ENCODE measurements at regions not wholly inside any gene's neighbourhood (a gene's known extent, or its start where the extent isn't known, plus 50 kb on each side); places are given as distances from the start of the nearest gene placed in this dataset.
"Not testable (repeated sequence)": the region's sequence is repeated elsewhere in the genome, so short reads cannot be mapped to it uniquely, and the experiment has no call there.

GRCh38 chrY:20891440-20892160, 135.7 kb downstream of the RPS4Y2 start:
- no peak for DNase-seq (ENCODE audit: low read depth in 3 of 3)

GRCh38 chrY:20925350-20926091, 169.6 kb downstream of the RPS4Y2 start:
- DNase-seq (ENCODE audit: low read depth in 3 of 3), result not testable (repeated sequence)

- no peak for DNase-seq (ENCODE audit: low read depth in 3 of 3)
Measured at GRCh38 chrY:20929691-20930342, 173.9 kb downstream of the RPS4Y2 start.

GRCh38 chrY:20936709-20937251, 180.9 kb downstream of the RPS4Y2 start:
- DNase-seq (ENCODE audit: low read depth in 3 of 3), result not testable (repeated sequence)

- DNase-seq (ENCODE audit: low read depth in 3 of 3), result no peak
Measured at GRCh38 chrY:20961512-20961911, 205.6 kb downstream of the RPS4Y2 start.

- no peak for DNase-seq (ENCODE audit: low read depth in 3 of 3)
Measured at GRCh38 chrY:20967828-20968227, 211.9 kb downstream of the RPS4Y2 start.

GRCh38 chrY:20968237-20968636, 212.3 kb downstream of the RPS4Y2 start:
- no peak for DNase-seq (ENCODE audit: low read depth in 3 of 3)

- DNase-seq (ENCODE audit: low read depth in 3 of 3), result no peak
Measured at GRCh38 chrY:20971371-20971770, 215.5 kb downstream of the RPS4Y2 start.

- DNase-seq (ENCODE audit: low read depth in 3 of 3), result no peak
Measured at GRCh38 chrY:20986037-20986436, 230.1 kb downstream of the RPS4Y2 start.

- no peak for DNase-seq (ENCODE audit: low read depth in 3 of 3)
Measured at GRCh38 chrY:20990123-20990522, 234.2 kb downstream of the RPS4Y2 start.

- no peak for DNase-seq (ENCODE audit: low read depth in 3 of 3)
Measured at GRCh38 chrY:20990869-20991548, 235.1 kb downstream of the RPS4Y2 start.

GRCh38 chrY:20997355-20997754, 241.4 kb downstream of the RPS4Y2 start:
- DNase-seq (ENCODE audit: low read depth in 3 of 3), result no peak

- no peak for DNase-seq (ENCODE audit: low read depth in 3 of 3)
Measured at GRCh38 chrY:20998016-20998415, 242.1 kb downstream of the RPS4Y2 start.

- DNase-seq (ENCODE audit: low read depth in 3 of 3), result no peak
Measured at GRCh38 chrY:20998483-20998882, 242.6 kb downstream of the RPS4Y2 start.

- DNase-seq (ENCODE audit: low read depth in 3 of 3), result no peak
Measured at GRCh38 chrY:21001102-21001501, 245.2 kb downstream of the RPS4Y2 start.

- no peak for DNase-seq (ENCODE audit: low read depth in 3 of 3)
Measured at GRCh38 chrY:21003059-21003458, 247.2 kb downstream of the RPS4Y2 start.

- DNase-seq (ENCODE audit: low read depth in 3 of 3), result no peak
Measured at GRCh38 chrY:21005531-21005930, 249.6 kb downstream of the RPS4Y2 start.

GRCh38 chrY:21021811-21022210, 265.9 kb downstream of the RPS4Y2 start:
- DNase-seq (ENCODE audit: low read depth in 3 of 3), result no peak

- no peak for DNase-seq (ENCODE audit: low read depth in 3 of 3)
Measured at GRCh38 chrY:21022326-21023044, 266.6 kb downstream of the RPS4Y2 start.

- DNase-seq (ENCODE audit: low read depth in 3 of 3), result no peak
Measured at GRCh38 chrY:21023906-21024305, 268.0 kb downstream of the RPS4Y2 start.

GRCh38 chrY:21028506-21028905, 272.6 kb downstream of the RPS4Y2 start:
- DNase-seq (ENCODE audit: low read depth in 3 of 3), result no peak

All from stimulated activated CD4-positive, alpha-beta T cell treated with anti-CD3 and anti-CD28 coated beads, TNF-alpha, amount 100 ng/mL, for 48 hours (primary cell).